Suprapubic skin (tissue), 4 donors: ENCODE measurements at regions not wholly inside any gene's neighbourhood (a gene's known extent, or its start where the extent isn't known, plus 50 kb on each side); places are given as distances from the start of the nearest gene placed in this dataset.

Source experiments
- EP300 ChIP-seq: sonication (generic); formaldehyde crosslinking; IDR thresholded peaks from one replicate; pipeline ENCODE4 v1.6.1; 2017; ENCODE audit warnings: antibody characterized with exemption
- POLR2A ChIP-seq, 2 donors: fragments of 450-650 bp; IDR thresholded peaks; one replicate each; pipeline ENCODE4 v1.6.1; 2017; ENCODE audit warnings: antibody characterized with exemption in 2 of 2, mild to moderate bottlenecking in 2 of 2, moderate library complexity in 2 of 2
- POLR2AphosphoS5 ChIP-seq, 3 donors: sonication (generic); formaldehyde crosslinking; IDR thresholded peaks; one replicate each; pipeline ENCODE4 v1.6.1; 2017; ENCODE audit warnings: antibody characterized with exemption in 3 of 3
- TF ChIP-seq, protein P1 (sequence below), 2 donors: fragments of 200-600 bp in 1 of 2; fragments of 450-650 bp in 1 of 2; sonication (generic) in 1 of 2; IDR thresholded peaks; one replicate each; pipeline ENCODE4 v1.5.1; 2016 to 2019; ENCODE audit warnings: antibody characterized with exemption in 2 of 2, mild to moderate bottlenecking in 1 of 2, moderate library complexity in 1 of 2

DNA sequence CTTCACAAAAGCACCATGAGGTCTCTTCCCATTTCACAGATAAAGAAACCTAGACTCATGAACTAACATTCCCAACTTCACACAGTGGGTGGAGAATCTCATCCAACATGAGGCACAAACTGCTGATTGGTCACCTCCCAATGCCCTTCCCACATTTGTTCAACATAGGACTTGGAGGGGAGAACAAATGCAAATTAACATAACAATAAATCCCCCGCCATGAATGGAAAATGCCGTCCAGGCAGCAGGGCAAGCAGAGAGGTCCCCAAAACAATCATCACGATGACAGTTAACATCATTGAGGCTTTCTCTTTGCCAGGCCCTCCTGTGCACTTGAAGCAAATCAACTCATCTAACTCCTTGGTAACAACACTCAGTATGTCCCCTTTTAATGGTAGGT lies 185.3 kb downstream of the TMEM132E start:
- TF ChIP-seq, protein P1, sequence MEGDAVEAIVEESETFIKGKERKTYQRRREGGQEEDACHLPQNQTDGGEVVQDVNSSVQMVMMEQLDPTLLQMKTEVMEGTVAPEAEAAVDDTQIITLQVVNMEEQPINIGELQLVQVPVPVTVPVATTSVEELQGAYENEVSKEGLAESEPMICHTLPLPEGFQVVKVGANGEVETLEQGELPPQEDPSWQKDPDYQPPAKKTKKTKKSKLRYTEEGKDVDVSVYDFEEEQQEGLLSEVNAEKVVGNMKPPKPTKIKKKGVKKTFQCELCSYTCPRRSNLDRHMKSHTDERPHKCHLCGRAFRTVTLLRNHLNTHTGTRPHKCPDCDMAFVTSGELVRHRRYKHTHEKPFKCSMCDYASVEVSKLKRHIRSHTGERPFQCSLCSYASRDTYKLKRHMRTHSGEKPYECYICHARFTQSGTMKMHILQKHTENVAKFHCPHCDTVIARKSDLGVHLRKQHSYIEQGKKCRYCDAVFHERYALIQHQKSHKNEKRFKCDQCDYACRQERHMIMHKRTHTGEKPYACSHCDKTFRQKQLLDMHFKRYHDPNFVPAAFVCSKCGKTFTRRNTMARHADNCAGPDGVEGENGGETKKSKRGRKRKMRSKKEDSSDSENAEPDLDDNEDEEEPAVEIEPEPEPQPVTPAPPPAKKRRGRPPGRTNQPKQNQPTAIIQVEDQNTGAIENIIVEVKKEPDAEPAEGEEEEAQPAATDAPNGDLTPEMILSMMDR (IDR thresholded peaks at IDR 0.05): no peak
- TF ChIP-seq POLR2A (IDR thresholded peaks at IDR 0.05): no peak
- TF ChIP-seq POLR2AphosphoS5 (IDR thresholded peaks at IDR 0.05): no peak
- TF ChIP-seq EP300: no peak
